ENCODE measurements at regions not wholly inside any gene's neighbourhood (a gene's known extent, or its start where the extent isn't known, plus 50 kb on each side); places are given as distances from the start of the nearest gene placed in this dataset.

GRCh38 chr10:76729841-76730487 lies 907.6 kb downstream of the KCNMA1 start:
- Histone ChIP-seq H3K27me3 (no peaks in the 10 kb centered on the region), H3K9me3 (no peaks in the 10 kb centered on the region), H3K27ac (no peak overlapping the region), H3K4me3 (no peak overlapping the region), H3K36me3 (ENCODE audit: low read depth, missing control alignments) (no peaks in the 10 kb centered on the region), H3K4me1 (no peaks in the 10 kb centered on the region)
- TF ChIP-seq, protein P1, sequence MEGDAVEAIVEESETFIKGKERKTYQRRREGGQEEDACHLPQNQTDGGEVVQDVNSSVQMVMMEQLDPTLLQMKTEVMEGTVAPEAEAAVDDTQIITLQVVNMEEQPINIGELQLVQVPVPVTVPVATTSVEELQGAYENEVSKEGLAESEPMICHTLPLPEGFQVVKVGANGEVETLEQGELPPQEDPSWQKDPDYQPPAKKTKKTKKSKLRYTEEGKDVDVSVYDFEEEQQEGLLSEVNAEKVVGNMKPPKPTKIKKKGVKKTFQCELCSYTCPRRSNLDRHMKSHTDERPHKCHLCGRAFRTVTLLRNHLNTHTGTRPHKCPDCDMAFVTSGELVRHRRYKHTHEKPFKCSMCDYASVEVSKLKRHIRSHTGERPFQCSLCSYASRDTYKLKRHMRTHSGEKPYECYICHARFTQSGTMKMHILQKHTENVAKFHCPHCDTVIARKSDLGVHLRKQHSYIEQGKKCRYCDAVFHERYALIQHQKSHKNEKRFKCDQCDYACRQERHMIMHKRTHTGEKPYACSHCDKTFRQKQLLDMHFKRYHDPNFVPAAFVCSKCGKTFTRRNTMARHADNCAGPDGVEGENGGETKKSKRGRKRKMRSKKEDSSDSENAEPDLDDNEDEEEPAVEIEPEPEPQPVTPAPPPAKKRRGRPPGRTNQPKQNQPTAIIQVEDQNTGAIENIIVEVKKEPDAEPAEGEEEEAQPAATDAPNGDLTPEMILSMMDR (IDR thresholded peaks at IDR 0.05), result no peak
- TF ChIP-seq POLR2A (IDR thresholded peaks at IDR 0.05), result no peak
- intact Hi-C loops (cut with DNase I; ENCODE audit: low total_unique reads), result no loop called here
- no peak for DNase-seq
- 72 to 86% methylated on average over 1 of the region's 1 CpG for WGBS, 2 donors

DNA sequence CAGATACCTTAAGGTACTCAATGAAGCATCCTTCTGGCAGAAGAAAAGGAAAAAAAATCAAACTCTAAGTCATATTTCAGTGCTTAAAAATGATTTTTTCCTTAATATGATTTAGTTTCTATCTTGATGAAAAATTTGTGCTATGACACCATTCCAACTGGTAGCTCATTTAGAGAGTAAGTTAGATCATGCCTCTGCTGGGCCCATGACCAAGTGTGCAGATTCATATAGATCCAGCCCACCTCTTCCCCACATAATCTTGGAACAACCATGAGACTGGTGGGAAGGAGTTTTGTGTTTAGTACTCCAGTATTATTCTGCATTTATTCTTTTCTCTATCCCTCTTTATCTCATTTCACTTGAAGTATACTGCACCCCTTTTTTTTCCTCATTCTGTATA lies 908.3 kb downstream of the KCNMA1 start:
- Histone ChIP-seq H3K9me3 (no peaks in the 10 kb centered on the region), H3K36me3 (ENCODE audit: low read depth, missing control alignments) (no peaks in the 10 kb centered on the region), H3K4me3 (no peak overlapping the region), H3K27me3 (no peaks in the 10 kb centered on the region), H3K4me1 (no peaks in the 10 kb centered on the region), H3K27ac (no peak overlapping the region)
- TF ChIP-seq, protein P1 (IDR thresholded peaks at IDR 0.05), result no peak
- TF ChIP-seq POLR2A (IDR thresholded peaks at IDR 0.05), result no peak
- no peak for DNase-seq
- intact Hi-C loops (cut with DNase I; ENCODE audit: low total_unique reads), result no loop called here

DNA sequence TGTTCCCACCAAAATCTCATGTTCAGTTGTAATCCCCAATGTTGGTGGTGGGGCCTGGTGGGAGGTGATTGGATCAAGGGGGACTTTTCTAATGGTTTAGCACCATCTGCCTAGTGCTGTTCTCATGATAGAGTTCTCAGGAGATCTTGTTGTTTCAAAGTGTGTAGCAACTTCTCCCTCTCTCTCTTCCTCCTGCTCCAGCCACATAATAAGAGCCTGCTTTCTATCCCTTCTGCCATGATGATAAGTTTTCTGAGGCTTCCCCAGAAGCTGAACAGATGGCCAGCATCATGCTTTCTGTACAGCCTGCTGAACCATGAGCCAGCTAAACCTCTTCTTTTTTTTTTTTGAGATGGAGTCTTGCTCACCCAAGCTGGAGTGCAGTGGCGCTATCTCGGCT lies 910.6 kb downstream of the KCNMA1 start:
- no peaks in the 10 kb centered on the region for H3K36me3 ChIP-seq (ENCODE audit: low read depth, missing control alignments)
- intact Hi-C loops (cut with DNase I; ENCODE audit: low total_unique reads), result no loop called here
- H3K9me3 ChIP-seq, result no peaks in the 10 kb centered on the region
- DNase-seq, result no peak
- TF ChIP-seq POLR2A (IDR thresholded peaks at IDR 0.05), result no peak
- TF ChIP-seq, protein P1 (IDR thresholded peaks at IDR 0.05), result no peak
- 66 to 100% methylated on average over 2 of the region's 2 CpGs for WGBS, 2 donors
- H3K27me3 ChIP-seq, result no peaks in the 10 kb centered on the region
- no peak overlapping the region for H3K27ac ChIP-seq
- H3K4me1 ChIP-seq, result no peaks in the 10 kb centered on the region
- H3K4me3 ChIP-seq, result no peak overlapping the region

DNA sequence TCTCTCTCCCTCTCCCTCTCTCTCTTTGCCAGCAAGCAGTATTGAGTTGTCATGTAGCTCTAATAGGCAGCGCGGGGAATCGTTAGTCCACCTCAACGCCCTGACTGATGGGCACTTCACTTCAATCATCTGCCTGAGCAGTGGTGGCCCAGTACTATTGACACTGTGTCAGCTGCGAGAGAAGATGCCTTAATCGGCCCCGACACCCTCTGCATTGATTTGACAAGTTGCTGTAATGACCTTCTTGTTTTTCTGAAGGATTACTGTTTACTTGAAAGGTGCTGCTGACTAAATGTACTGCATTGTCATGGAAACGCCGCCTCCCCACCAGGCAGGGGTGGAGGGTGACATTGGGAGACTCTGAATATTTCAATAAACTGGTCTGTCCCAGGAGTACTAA lies 913.8 kb downstream of the KCNMA1 start:
- intact Hi-C loops (cut with DNase I; ENCODE audit: low total_unique reads), result no loop called here
- WGBS, 2 donors, result 70 to 75% methylated on average over 9 of the region's 9 CpGs
- no peak for TF ChIP-seq POLR2A (IDR thresholded peaks at IDR 0.05)
- TF ChIP-seq, protein P1 (IDR thresholded peaks at IDR 0.05), result no peak
- H3K36me3 ChIP-seq (ENCODE audit: low read depth, missing control alignments), result no peaks in the 10 kb centered on the region
- no peak overlapping the region for H3K4me3 ChIP-seq
- H3K9me3 ChIP-seq, result no peaks in the 10 kb centered on the region
- no peak for DNase-seq
- H3K4me1 ChIP-seq, result no peaks in the 10 kb centered on the region
- no peak overlapping the region for H3K27ac ChIP-seq
- no peaks in the 10 kb centered on the region for H3K27me3 ChIP-seq

DNA sequence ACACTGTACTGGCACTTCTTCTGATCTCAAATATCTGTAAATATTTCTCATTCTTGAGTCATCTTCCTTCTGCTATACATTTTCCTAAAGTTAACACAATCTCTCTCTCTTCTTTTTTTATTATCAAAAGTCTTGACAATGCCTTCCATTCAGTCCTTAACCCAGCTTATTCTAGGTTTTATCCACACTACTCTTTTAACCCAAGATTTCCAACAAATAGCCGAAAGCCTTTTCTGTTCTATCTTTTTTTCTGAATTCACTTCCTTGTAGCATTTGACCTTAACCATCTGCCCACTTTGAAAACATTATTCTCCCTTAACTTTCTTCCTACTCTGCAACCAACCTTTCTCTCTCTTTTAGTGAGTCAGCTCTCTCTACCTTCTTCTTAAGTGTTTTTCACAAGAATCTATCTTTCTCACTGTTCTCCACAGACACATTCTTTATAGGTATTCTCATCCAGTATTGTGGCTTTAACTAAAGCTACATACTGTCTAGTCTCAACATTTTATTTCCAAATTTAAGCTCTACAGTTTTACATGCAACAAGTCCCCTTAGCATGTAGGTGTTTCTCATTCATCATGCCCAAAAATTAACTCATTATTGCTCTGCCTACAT lies 915.6 kb downstream of the KCNMA1 start:
- TF ChIP-seq, protein P1 (IDR thresholded peaks at IDR 0.05), result no peak
- TF ChIP-seq POLR2A (IDR thresholded peaks at IDR 0.05), result no peak
- Histone ChIP-seq H3K4me3 (no peak overlapping the region), H3K9me3 (no peaks in the 10 kb centered on the region), H3K36me3 (ENCODE audit: low read depth, missing control alignments) (no peaks in the 10 kb centered on the region), H3K4me1 (no peaks in the 10 kb centered on the region), H3K27ac (no peak overlapping the region), H3K27me3 (no peaks in the 10 kb centered on the region)
- intact Hi-C loops (cut with DNase I; ENCODE audit: low total_unique reads), result no loop called here
- 69 to 83% methylated on average over 1 of the region's 1 CpG for WGBS, 2 donors
- DNase-seq, result no peak

All from testis (tissue), 2 donors.